A549 (cell line): ENCODE measurements at regions not wholly inside any gene's neighbourhood (a gene's known extent, or its start where the extent isn't known, plus 50 kb on each side); places are given as distances from the start of the nearest gene placed in this dataset.

Experiments
- ATAC-seq, 2 experiments: fragments of 200-7000 bp in 1 of 2; fragments of >200 bp in 1 of 2; cut with Nextera tagmentation in 1 of 2; cut with Tn5 transposase in 1 of 2; 3 replicates each; pipeline versions ENCODE4 v1.8.0 to v1.9.1; 2018 to 2020; ENCODE audit warnings: mild to moderate bottlenecking in 1 of 2, moderate library complexity in 1 of 2
- CTCF ChIA-PET: fragments of 300-600 bp; sonication (Branson Sonifier 250); formaldehyde crosslinking; extraction: SDS; loops from one replicate; lab custom pipeline; 2021; ENCODE audit warnings: antibody characterized with exemption, inconsistent platforms; lab: Yijun Ruan, JAX
- POLR2A ChIA-PET: fragments of 350-600 bp; formaldehyde crosslinking; extraction: SDS; loops from one replicate; lab custom pipeline; 2021; ENCODE audit warnings: antibody characterized with exemption, inconsistent platforms; lab: Yijun Ruan, JAX
- DNase-seq, 2 experiments: peaks; one replicate each; pipeline versions ENCODE4 v3.0.0 to v3.0.0-alpha.2; 2011 to 2016; ENCODE audit warnings: low read depth in 1 of 2, low spot score in 1 of 2
- FAIRE-seq: peaks from 2 replicates; lab custom pipeline; 2011; peaks lifted over from hg19 to GRCh38; lab: Jason Lieb, UNC
- H3K27ac ChIP-seq, 2 experiments: fragments of >200 bp; sonication (Bioruptor Twin); formaldehyde crosslinking; 3 replicates each; pipeline ENCODE4 v1.5.1; 2016 to 2017
- H3K4me1 ChIP-seq: fragments of >200 bp; sonication (Bioruptor Twin); formaldehyde crosslinking; 3 replicates; pipeline ENCODE4 v1.6.1; 2016
- H3K4me2 ChIP-seq: fragments of >200 bp; sonication (Bioruptor Twin); formaldehyde crosslinking; 3 replicates; pipeline ENCODE4 v1.6.1; 2016
- H3K4me3 ChIP-seq: fragments of >200 bp; sonication (Bioruptor Twin); formaldehyde crosslinking; 3 replicates; pipeline ENCODE4 v1.5.1; 2016
- H3K9me3 ChIP-seq: fragments of >200 bp; sonication (Bioruptor Twin); formaldehyde crosslinking; 3 replicates; pipeline ENCODE4 v1.6.1; 2016
- CBX8 ChIP-seq: fragments of 200-600 bp; sonication (generic); IDR thresholded peaks from 2 replicates; pipeline ENCODE4 v1.6.1; 2016
- CHD2 ChIP-seq: fragments of 150-350 bp; IDR thresholded peaks from 2 replicates; pipeline ENCODE4 v1.6.1; 2014; ENCODE audit warnings: low read length; ENCODE audit not compliant: partially characterized antibody
- CHD4 ChIP-seq: fragments of 200-600 bp; sonication (generic); IDR thresholded peaks from 2 replicates; pipeline ENCODE4 v1.6.1; 2016; ENCODE audit warnings: antibody characterized with exemption, mild to moderate bottlenecking, borderline replicate concordance
- FOSB ChIP-seq: fragments of 250-450 bp; sonication (Bioruptor Pico); IDR thresholded peaks from 2 replicates; pipeline ENCODE4 v1.5.0; 2020; ENCODE audit warnings: mild to moderate bottlenecking, moderate library complexity
- FOSL2 ChIP-seq, 2 experiments: fragments of 450-650 bp in 1 of 2; fragments of >200 bp in 1 of 2; sonication (Bioruptor Twin) in 1 of 2; formaldehyde crosslinking; IDR thresholded peaks; 2 replicates each; pipeline versions ENCODE4 v1.5.0 to v1.6.1; 2016 to 2020; ENCODE audit warnings: mild to moderate bottlenecking in 1 of 2, moderate library complexity in 1 of 2
- GATA3 ChIP-seq: IDR thresholded peaks from 2 replicates; pipeline ENCODE4 v1.6.1; 2012; ENCODE audit warnings: borderline replicate concordance
- HOXA7 ChIP-seq: fragments of 250-450 bp; sonication (Bioruptor Pico); IDR thresholded peaks from 2 replicates; pipeline ENCODE4 v1.5.0; 2020; ENCODE audit warnings: mild to moderate bottlenecking, moderate library complexity
- MAFK ChIP-seq: fragments of 450-650 bp; IDR thresholded peaks from 2 replicates; pipeline ENCODE4 v1.6.1; 2014; ENCODE audit not compliant: partially characterized antibody
- RAD21 ChIP-seq, 2 experiments: fragments of >200 bp in 1 of 2; sonication (Bioruptor Twin) in 1 of 2; formaldehyde crosslinking in 1 of 2; IDR thresholded peaks in 1 of 2; conservative IDR thresholded peaks in 1 of 2; 2 replicates in 1 of 2; 3 replicates in 1 of 2; pipeline ENCODE4 v1.6.1; 2012 to 2018; ENCODE audit warnings: inconsistent platforms in 1 of 2
- RARB ChIP-seq: fragments of 250-450 bp; sonication (Bioruptor Pico); IDR thresholded peaks from 2 replicates; pipeline ENCODE4 v1.8.0; 2021; ENCODE audit warnings: mild to moderate bottlenecking, moderate library complexity
- SREBF2 ChIP-seq: fragments of 450-650 bp; IDR thresholded peaks from 2 replicates; pipeline ENCODE4 v1.6.1; 2014; ENCODE audit warnings: mild to moderate bottlenecking, moderate library complexity
- ZC3H11A ChIP-seq: fragments of 450-650 bp; IDR thresholded peaks from 2 replicates; pipeline ENCODE4 v1.6.1; 2014; ENCODE audit warnings: antibody characterized with exemption, mild to moderate bottlenecking
- WGBS: methylation state at CpG from one replicate; pipeline ENCODE4 v1.1.6; 2017; ENCODE audit errors: missing lambda C conversion rate; 5-methylcytosine and 5-hydroxymethylcytosine counted together
- TF ChIP-seq, protein P1 (sequence below): fragments of >200 bp; sonication (Bioruptor Twin); formaldehyde crosslinking; IDR thresholded peaks from 2 replicates; pipeline ENCODE4 v1.6.1; 2016
- TF ChIP-seq, protein P2 (sequence below): fragments of 450-650 bp; IDR thresholded peaks from 2 replicates; pipeline ENCODE4 v1.6.1; 2014; ENCODE audit warnings: antibody characterized with exemption
- TF ChIP-seq, protein P3 (sequence below): IDR thresholded peaks from 2 replicates; pipeline ENCODE4 v1.6.1; 2012
- TF ChIP-seq, protein P4 (sequence below): fragments of >200 bp; sonication (Bioruptor Twin); formaldehyde crosslinking; IDR thresholded peaks from 3 replicates; pipeline ENCODE4 v1.6.1; 2016
- TF ChIP-seq, protein P5 (sequence below): fragments of 200-600 bp; sonication (generic); IDR thresholded peaks from 2 replicates; pipeline ENCODE4 v1.6.1; 2016; ENCODE audit warnings: antibody characterized with exemption, mild to moderate bottlenecking, moderate library complexity

DNA sequence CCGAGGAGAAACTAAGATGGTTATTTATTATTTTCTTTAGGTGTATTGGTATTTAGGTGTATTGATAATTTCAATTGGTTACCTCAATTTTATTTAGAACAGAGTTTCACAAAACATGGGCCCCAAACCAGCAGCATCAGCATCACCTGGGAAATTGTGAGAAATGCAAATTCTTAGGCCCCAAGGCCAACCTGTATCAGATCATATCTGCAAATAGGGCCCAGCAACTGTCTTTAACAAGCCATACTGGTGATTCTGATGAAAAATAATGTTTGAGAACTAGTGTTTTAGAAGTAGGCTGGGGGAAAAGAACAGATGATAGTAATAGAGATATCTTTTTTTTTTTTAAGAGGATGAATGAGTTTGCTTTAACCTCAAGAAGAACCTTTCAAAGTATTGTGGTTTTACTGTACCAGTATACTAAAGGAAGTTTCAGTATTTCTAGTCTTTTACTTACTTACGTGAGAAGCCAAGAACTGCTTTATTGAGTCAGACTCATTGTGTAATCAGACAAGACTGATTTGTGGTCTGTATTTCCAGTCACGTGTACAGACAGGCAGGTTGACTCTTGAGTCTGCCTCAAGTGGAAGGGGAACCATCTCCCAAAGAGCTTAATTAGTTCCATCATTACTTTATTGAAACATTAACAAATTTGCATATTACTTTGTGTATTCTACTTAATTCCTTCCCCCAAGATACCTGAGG, 60.4 kb upstream of the GAREM1 start:
- no peaks in the 10 kb centered on the region for H3K9me3 ChIP-seq
- ChIA-PET POLR2A (no interaction called here), CTCF (no interaction called here)
- no peak for FAIRE-seq
- whole genome bisulfite sequencing, result 44% methylated on average over 3 of the region's 3 CpGs
- DNase-seq, result peak in 1 of 2 experiments; percentile 7
- no peak overlapping the region for H3K4me3 ChIP-seq
- no peak overlapping the region for H3K4me2 ChIP-seq
- TF ChIP-seq RARB (CRISPR knock-in tag) (no peak), SREBF2 (no peak), CBX8 (no peak), ZC3H11A (no peak)
- TF ChIP-seq, protein P1, sequence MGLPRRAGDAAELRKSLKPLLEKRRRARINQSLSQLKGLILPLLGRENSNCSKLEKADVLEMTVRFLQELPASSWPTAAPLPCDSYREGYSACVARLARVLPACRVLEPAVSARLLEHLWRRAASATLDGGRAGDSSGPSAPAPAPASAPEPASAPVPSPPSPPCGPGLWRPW, result no peak
- TF ChIP-seq, protein P2, sequence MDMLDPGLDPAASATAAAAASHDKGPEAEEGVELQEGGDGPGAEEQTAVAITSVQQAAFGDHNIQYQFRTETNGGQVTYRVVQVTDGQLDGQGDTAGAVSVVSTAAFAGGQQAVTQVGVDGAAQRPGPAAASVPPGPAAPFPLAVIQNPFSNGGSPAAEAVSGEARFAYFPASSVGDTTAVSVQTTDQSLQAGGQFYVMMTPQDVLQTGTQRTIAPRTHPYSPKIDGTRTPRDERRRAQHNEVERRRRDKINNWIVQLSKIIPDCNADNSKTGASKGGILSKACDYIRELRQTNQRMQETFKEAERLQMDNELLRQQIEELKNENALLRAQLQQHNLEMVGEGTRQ, result 0 out of 2 replicates have a peak, but pooled peaks have one; percentile 11
- H3K4me1 ChIP-seq, result no peaks in the 10 kb centered on the region
- no peak overlapping the region for H3K27ac ChIP-seq
- no peak for ATAC-seq

DNA sequence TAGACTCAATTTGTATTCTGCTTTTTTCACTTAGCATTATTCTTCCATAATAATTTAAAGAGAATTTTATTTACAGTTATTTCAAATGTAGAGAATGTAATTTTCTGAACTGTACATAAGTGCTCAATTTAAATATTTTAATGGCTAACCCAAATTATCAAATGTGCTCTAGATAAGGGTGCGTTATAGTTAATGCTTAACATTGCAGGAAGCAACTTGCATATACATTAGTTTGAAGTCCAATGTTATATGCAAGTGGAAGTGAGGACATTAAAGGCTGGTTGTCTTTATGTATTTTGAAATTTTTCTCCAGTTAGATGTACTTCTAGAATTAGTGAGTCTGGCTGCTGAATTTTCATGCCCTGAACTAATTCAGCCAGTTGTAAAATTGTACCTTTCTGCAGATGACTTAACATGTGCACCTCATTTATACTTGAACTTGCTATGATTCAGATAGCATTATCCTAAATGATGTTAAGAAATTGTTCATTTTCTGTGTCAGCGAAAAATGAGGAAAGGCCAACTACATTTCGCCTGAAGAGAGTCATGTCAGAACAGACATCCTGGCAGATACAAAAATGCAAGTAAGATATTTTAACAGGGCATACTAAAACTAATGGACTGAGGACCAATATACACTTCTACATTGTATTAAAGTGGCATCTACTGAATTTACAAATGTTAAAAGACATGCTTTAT, 59.2 kb upstream of the GAREM1 start:
- no peaks in the 10 kb centered on the region for H3K9me3 ChIP-seq
- POLR2A ChIA-PET, result no interaction called here
- TF ChIP-seq GATA3 (no peak), HOXA7 (no peak), RARB (CRISPR knock-in tag) (no peak), MAFK (no peak), FOSB (no peak), FOSL2 (IDR thresholded peaks at IDR 0.05) (no peak), FOSL2 (CRISPR knock-in tag; IDR thresholded peaks at IDR 0.05) (no peak), CHD4 (no peak), RAD21 (conservative IDR thresholded peaks at IDR 0.05 in 1 of 2, IDR thresholded peaks at IDR 0.05 in 1 of 2) (no peak), ZC3H11A (no peak), CHD2 (no peak)
- TF ChIP-seq, protein P3, sequence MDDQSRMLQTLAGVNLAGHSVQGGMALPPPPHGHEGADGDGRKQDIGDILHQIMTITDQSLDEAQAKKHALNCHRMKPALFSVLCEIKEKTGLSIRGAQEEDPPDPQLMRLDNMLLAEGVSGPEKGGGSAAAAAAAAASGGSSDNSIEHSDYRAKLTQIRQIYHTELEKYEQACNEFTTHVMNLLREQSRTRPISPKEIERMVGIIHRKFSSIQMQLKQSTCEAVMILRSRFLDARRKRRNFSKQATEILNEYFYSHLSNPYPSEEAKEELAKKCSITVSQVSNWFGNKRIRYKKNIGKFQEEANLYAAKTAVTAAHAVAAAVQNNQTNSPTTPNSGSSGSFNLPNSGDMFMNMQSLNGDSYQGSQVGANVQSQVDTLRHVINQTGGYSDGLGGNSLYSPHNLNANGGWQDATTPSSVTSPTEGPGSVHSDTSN, result no peak
- TF ChIP-seq, protein P4, sequence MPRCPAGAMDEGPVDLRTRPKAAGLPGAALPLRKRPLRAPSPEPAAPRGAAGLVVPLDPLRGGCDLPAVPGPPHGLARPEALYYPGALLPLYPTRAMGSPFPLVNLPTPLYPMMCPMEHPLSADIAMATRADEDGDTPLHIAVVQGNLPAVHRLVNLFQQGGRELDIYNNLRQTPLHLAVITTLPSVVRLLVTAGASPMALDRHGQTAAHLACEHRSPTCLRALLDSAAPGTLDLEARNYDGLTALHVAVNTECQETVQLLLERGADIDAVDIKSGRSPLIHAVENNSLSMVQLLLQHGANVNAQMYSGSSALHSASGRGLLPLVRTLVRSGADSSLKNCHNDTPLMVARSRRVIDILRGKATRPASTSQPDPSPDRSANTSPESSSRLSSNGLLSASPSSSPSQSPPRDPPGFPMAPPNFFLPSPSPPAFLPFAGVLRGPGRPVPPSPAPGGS, result no peak
- TF ChIP-seq, protein P5, sequence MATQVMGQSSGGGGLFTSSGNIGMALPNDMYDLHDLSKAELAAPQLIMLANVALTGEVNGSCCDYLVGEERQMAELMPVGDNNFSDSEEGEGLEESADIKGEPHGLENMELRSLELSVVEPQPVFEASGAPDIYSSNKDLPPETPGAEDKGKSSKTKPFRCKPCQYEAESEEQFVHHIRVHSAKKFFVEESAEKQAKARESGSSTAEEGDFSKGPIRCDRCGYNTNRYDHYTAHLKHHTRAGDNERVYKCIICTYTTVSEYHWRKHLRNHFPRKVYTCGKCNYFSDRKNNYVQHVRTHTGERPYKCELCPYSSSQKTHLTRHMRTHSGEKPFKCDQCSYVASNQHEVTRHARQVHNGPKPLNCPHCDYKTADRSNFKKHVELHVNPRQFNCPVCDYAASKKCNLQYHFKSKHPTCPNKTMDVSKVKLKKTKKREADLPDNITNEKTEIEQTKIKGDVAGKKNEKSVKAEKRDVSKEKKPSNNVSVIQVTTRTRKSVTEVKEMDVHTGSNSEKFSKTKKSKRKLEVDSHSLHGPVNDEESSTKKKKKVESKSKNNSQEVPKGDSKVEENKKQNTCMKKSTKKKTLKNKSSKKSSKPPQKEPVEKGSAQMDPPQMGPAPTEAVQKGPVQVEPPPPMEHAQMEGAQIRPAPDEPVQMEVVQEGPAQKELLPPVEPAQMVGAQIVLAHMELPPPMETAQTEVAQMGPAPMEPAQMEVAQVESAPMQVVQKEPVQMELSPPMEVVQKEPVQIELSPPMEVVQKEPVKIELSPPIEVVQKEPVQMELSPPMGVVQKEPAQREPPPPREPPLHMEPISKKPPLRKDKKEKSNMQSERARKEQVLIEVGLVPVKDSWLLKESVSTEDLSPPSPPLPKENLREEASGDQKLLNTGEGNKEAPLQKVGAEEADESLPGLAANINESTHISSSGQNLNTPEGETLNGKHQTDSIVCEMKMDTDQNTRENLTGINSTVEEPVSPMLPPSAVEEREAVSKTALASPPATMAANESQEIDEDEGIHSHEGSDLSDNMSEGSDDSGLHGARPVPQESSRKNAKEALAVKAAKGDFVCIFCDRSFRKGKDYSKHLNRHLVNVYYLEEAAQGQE, result no peak
- no peak overlapping the region for H3K27ac ChIP-seq
- H3K4me2 ChIP-seq, result no peak overlapping the region
- CTCF ChIA-PET, result no interaction called here
- no peaks in the 10 kb centered on the region for H3K4me1 ChIP-seq
- DNase-seq (no peak), FAIRE-seq (no peak), ATAC-seq (no peak)
- H3K4me3 ChIP-seq, result no peak overlapping the region
- 68% methylated on average over 3 of the region's 3 CpGs for WGBS
